ENCODE measurements at regions not wholly inside any gene's neighbourhood (a gene's known extent, or its start where the extent isn't known, plus 50 kb on each side); places are given as distances from the start of the nearest gene placed in this dataset.

DNA sequence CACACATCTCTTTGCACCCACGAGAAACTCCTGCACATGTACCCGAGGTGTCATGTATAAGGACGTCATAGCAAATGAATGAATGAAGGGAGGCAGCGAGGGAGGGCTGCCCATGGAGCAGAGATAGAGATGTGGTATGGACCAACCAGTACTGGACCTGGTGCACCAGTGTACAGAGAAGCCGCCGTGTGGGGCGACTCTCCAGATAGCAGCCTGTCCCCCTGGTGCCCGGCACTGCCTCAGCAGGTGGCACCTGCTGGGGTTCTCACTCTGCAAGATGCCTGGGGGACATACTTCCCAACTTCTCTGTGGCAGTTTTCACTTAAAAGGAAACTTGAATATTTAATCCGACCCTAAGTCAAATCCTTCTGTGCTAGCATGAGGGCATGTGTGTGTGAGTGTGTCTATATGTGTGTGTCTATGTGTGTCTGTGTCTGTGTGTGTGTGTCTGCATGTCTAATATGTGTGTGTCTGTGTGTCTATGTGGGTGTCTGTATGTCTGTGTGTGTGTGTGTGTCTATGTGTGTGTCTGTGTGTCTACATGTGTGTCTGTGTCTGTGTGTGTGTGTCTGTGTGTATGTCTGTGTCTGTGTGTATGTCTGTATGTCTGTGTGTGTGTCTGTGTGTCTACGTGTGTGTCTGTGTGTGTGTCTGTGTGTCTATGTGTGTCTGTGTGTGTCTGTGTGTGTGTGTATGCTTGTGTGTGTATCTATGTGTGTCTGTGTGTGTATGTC lies 132.0 kb downstream of the RNASET2 start:
- TF ChIP-seq CTCF (conservative IDR thresholded peaks at IDR 0.05; ENCODE audit: low read depth, low read length) = no peak
- DNase-seq (ENCODE audit: low read depth) = no peak
- H3K4me3 ChIP-seq (ENCODE audit: low read length) = no peak overlapping the region

DNA sequence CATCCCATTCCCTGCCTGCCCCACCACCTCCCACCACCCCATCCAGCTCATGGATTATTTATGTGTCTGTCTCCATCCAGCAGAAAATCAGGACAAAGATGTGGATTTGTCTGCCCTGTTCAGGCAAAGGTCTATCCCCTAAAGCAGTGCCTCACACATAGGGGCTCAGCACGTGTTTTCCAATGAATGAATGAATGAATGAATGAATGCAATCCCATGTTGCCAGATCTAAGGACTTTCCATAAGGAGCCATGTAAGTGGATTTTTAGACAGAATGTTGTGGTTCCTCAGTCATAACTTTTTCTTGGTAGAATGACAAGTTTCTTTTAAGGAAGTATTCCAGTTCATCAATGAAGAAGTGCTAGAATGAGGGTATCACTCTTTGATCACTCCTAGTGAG lies 133.7 kb downstream of the RNASET2 start:
- no peak for TF ChIP-seq CTCF (conservative IDR thresholded peaks at IDR 0.05; ENCODE audit: low read depth, low read length)
- H3K4me3 ChIP-seq (ENCODE audit: low read length) = no peak overlapping the region
- no peak for DNase-seq (ENCODE audit: low read depth)

GRCh38 chr6:166820483-166820882 lies 135.9 kb downstream of the RNASET2 start:
- no peak for DNase-seq (ENCODE audit: low read depth)
- H3K4me3 ChIP-seq (ENCODE audit: low read length) = no peak overlapping the region
- no peak for TF ChIP-seq CTCF (conservative IDR thresholded peaks at IDR 0.05; ENCODE audit: low read depth, low read length)

- no peak for DNase-seq (ENCODE audit: low read depth)
- TF ChIP-seq CTCF (conservative IDR thresholded peaks at IDR 0.05; ENCODE audit: low read depth, low read length) = no peak
- H3K4me3 ChIP-seq (ENCODE audit: low read length) = no peak overlapping the region
Observed at GRCh38 chr6:166820070-166820469, 136.3 kb downstream of the RNASET2 start.

GRCh38 chr6:166815629-166816028 lies 140.7 kb downstream of the RNASET2 start:
- TF ChIP-seq CTCF (conservative IDR thresholded peaks at IDR 0.05; ENCODE audit: low read depth, low read length) = no peak
- H3K4me3 ChIP-seq (ENCODE audit: low read length) = no peak overlapping the region
- DNase-seq (ENCODE audit: low read depth) = no peak

DNA sequence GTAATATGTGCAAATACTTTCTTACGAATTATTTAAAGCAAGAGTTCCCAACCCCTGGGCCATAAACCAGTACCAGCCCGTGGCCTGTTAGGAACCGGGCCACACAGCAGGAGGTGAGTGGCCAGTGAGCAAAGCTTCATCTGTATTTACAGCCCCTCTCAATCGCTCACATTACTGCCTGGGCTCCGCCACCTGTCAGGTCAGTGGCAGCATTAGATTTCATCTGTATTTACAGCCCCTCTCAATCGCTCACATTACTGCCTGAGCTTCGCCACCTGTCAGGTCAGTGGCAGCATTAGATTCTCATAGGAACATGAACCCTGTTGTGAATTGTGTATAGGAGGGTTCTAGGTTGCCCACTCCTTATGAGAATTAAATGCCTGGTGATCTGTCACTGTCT lies 142.0 kb downstream of the RNASET2 start:
- H3K4me3 ChIP-seq (ENCODE audit: low read length) = no peak overlapping the region
- no peak for TF ChIP-seq CTCF (conservative IDR thresholded peaks at IDR 0.05; ENCODE audit: low read depth, low read length)
- DNase-seq (ENCODE audit: low read depth) = no peak

- TF ChIP-seq CTCF (conservative IDR thresholded peaks at IDR 0.05; ENCODE audit: low read depth, low read length) = no peak
- H3K4me3 ChIP-seq (ENCODE audit: low read length) = no peak overlapping the region
- DNase-seq (ENCODE audit: low read depth) = no peak
Observed at GRCh38 chr6:166813461-166813860, 142.9 kb downstream of the RNASET2 start.

Measured in retinal pigment epithelial cell (primary cell).